ENCODE measurements at regions not wholly inside any gene's neighbourhood (a gene's known extent, or its start where the extent isn't known, plus 50 kb on each side); places are given as distances from the start of the nearest gene placed in this dataset.

GRCh38 chr2:129205176-129205575 is 774.3 kb upstream of the RAB6C start:
- no peak for DNase-seq

GRCh38 chr2:129205766-129206165 is 773.7 kb upstream of the RAB6C start:
- peak; percentile 27 for DNase-seq

DNA sequence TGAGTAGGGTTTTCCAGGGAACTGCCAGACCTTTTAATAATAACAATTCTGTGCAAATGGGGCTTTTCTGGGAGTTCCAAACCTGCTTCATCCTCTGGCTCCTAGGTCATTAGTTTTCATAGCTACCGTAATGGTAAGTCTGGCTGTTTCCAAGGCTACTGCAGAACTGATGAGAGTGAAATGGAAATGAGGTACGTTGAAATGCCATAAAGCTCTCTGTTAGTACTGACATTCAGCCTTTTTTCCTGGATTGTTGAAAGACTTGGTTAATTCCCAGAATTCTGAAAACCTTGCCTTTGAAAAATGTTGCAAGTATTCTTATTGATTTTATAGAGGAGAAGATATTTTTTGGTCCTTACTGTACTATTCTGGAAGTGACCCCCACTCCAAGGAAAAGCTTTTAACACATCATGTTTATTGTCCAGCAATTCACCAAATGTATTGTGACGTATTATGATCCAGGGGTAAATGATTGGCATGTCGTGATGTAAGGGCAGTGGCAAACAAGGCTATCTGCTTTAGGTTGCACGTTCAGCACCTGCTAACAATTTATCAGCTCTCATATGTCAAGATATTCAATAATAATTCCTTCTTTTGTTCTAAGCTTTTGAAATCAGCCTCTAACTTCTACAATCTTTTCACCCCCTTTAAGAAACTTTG is 767.0 kb upstream of the RAB6C start:
- no peak for DNase-seq

- DNase-seq = no peak
Observed at GRCh38 chr2:129224022-129224421, 755.4 kb upstream of the RAB6C start.

DNA sequence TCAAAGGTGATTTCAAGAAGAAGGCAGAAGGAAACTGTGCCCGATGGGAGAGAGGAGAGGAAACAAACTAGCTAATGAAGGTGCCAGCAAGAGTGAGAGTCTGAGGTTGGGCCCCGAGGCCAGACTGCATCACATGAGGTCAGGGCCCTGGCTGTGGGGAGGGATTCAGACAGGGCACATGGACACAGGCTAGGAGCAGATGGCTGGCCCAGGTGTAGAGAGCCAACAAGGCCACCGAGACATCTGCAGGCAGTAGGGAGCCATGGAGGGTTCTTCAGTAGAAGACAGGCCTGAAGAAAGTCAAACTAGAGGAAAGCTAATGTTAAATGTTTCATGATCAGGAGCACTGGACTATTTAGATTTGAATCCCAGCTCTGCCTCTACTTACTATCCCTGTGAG is 755.0 kb upstream of the RAB6C start:
- DNase-seq = no peak

DNA sequence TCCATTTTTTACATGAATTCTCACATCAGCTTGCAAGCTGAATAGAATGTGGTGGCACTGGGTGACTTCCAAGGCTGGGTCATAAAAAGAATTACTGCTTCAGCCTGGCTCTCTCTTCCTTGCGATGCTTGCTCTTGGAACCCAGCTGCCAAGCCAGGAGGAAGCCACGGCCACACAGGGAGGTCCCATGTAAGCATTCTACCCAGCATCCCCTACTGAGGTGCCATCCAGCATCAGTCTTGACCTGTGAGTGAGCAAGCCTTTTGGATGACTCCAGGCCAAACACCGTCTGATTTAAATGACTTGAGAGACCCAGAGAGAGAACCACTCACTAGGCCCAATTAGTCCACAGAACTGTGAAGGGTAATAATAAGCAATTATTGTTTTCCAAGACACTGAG is 750.3 kb upstream of the RAB6C start:
- DNase-seq = no peak

GRCh38 chr2:129229830-129230441 is 749.5 kb upstream of the RAB6C start:
- DNase-seq = no peak

DNA sequence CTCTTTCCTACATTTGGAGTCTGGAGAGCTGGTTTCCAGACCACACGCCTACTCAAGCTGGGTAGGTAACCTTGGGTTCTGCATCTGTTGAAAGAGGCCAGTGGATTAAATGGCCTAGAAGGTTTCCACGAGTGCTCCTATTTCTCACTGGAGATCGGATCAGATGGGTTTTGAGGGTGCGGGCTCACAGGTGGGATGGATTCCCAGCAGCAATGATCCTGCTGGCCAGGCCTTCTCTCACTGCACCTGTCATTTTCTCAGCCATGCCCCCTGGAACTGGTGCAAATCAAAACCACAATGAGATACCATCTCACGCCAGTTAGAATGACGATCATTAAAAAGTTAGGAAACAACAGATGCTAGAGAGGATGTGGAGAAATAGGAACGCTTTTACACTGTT is 747.5 kb upstream of the RAB6C start:
- DNase-seq = no peak

GRCh38 chr2:129233166-129233565 is 746.3 kb upstream of the RAB6C start:
- DNase-seq = no peak

DNA sequence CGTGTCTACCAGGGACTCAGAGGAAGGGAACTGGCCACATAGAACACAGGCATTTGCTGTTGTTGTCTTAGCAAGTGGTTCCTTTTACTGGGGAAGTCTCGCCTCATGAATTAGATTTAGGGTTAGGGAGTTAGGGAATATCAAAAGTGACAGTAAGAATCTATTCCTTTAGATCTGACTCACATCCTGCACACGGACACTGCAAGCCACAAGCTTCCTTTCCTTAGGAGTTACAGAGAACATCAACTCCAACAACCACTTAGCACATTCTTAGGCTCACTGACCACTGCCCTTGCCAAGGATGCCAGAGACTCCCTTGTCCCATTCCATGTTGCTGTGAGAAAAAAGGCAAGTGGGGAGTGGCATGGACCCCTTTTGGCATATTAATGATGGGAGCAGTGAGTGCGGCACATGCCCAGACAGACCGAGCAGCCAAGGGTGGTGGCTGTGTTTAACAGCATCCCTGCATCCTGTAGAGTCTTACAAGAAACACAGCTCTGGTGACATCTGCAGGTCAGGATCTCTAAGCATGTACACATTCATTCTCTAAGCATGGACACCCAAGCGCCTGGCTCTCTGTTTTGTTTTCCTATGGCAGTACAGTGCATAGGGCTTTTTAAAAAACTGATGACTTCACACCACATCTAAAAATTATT is 745.6 kb upstream of the RAB6C start:
- peak; percentile 53 for DNase-seq

- no peak for DNase-seq
Observed at GRCh38 chr2:129236601-129237000, 742.9 kb upstream of the RAB6C start.

- DNase-seq = no peak
Observed at GRCh38 chr2:129237966-129238725, 741.3 kb upstream of the RAB6C start.

- DNase-seq = peak; percentile 82
Observed at GRCh38 chr2:129239141-129239540, 740.3 kb upstream of the RAB6C start.

- no peak for DNase-seq
Observed at GRCh38 chr2:129240061-129240460, 739.4 kb upstream of the RAB6C start.

- DNase-seq = no peak
Observed at GRCh38 chr2:129242269-129242668, 737.2 kb upstream of the RAB6C start.

DNA sequence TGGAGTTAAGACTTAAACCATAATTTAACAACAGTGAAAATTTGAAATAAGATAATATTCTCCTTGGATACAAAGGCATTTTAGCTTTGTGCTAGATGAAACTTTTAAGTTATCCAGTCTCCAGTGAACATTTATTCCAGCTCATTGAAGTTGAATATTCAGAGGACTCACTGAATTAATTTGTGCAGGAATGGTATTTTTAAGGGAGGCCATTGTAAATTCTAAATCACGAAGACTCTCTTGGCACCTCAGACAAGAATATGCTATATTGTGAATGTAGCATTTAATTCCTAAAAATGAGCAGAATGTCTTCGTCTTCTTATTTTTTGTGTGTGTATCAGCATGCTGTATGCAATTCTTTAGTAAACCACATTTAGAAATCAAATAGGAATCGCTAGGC is 731.7 kb upstream of the RAB6C start:
- DNase-seq = no peak

- DNase-seq = no peak
Observed at GRCh38 chr2:129248198-129248597, 731.3 kb upstream of the RAB6C start.

- DNase-seq = peak; percentile 26
Observed at GRCh38 chr2:129252781-129253460, 726.5 kb upstream of the RAB6C start.

DNA sequence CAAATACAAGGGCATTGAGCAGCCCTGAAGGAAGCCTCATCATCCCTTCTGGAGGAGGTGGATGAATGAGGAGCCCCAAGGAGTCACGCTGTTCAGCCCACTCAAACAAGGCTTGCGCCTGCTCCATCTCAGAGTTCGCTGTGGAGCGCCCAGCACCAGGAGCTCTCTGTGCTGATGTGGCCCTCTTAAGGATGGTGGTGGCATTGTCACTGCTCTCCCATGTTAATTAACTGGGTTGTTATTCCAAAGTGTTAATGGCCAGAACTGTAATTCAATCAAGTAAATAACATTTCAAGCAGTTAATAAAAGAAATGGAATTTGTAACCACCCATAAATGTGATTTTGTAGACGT is 726.0 kb upstream of the RAB6C start:
- DNase-seq = peak; percentile 22

- no peak for DNase-seq
Observed at GRCh38 chr2:129254718-129255117, 724.7 kb upstream of the RAB6C start.

- no peak for DNase-seq
Observed at GRCh38 chr2:129255610-129256313, 723.7 kb upstream of the RAB6C start.

- no peak for DNase-seq
Observed at GRCh38 chr2:129256642-129257041, 722.8 kb upstream of the RAB6C start.

Measured in tongue (tissue), 1 donor.